ENCODE measurements at regions not wholly inside any gene's neighbourhood (a gene's known extent, or its start where the extent isn't known, plus 50 kb on each side); places are given as distances from the start of the nearest gene placed in this dataset.

DNA sequence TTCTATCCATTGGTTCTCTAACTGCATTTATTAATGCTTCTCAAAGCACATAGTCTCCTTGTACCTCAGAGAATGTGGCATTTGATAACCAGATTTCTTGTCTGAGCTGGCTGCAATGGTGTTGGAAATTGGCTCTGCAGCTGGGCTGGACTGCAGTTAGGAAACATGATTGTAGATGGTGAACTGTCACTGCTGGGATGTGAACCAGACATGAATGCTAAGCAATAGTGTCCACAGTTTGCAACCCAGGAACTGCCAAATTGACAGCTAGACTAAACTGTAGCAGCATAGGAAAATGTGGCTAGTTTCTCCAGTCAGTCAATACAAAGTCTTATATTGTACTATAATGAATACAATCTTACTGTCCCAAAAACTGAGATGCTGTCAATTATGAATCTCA is 656.6 kb upstream of the GOLIM4 start:
- no peak overlapping the region for H2AFZ ChIP-seq
- no peak overlapping the region for H3K27ac ChIP-seq
- H3K4me1 ChIP-seq (ENCODE audit: insufficient read depth): no peaks in the 10 kb centered on the region
- no peak for DNase-seq (ENCODE audit: low spot score)
- H3K4me2 ChIP-seq: no peak overlapping the region
- H3K27me3 ChIP-seq: no peaks in the 10 kb centered on the region
- no peaks in the 10 kb centered on the region for H4K20me1 ChIP-seq (ENCODE audit: insufficient read depth, poor library complexity, severe bottlenecking)
- no peaks in the 10 kb centered on the region for H3K9me3 ChIP-seq (ENCODE audit: low read depth)
- H3K36me3 ChIP-seq (replicated peaks; ENCODE audit: insufficient read depth, low read depth): no peaks in the 10 kb centered on the region
- H3K4me3 ChIP-seq: no peak overlapping the region
- TF ChIP-seq EZH2phosphoT487 (IDR thresholded peaks at IDR 0.05; ENCODE audit: low read depth, severe bottlenecking, unreplicated experiment) (no peak), EZH2 (IDR thresholded peaks at IDR 0.05; ENCODE audit: borderline replicate concordance) (no peak)
- TF ChIP-seq, protein P1, sequence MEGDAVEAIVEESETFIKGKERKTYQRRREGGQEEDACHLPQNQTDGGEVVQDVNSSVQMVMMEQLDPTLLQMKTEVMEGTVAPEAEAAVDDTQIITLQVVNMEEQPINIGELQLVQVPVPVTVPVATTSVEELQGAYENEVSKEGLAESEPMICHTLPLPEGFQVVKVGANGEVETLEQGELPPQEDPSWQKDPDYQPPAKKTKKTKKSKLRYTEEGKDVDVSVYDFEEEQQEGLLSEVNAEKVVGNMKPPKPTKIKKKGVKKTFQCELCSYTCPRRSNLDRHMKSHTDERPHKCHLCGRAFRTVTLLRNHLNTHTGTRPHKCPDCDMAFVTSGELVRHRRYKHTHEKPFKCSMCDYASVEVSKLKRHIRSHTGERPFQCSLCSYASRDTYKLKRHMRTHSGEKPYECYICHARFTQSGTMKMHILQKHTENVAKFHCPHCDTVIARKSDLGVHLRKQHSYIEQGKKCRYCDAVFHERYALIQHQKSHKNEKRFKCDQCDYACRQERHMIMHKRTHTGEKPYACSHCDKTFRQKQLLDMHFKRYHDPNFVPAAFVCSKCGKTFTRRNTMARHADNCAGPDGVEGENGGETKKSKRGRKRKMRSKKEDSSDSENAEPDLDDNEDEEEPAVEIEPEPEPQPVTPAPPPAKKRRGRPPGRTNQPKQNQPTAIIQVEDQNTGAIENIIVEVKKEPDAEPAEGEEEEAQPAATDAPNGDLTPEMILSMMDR (IDR thresholded peaks at IDR 0.05; ENCODE audit: poor library complexity): no peak
- no peaks in the 10 kb centered on the region for H3K79me2 ChIP-seq
- no peaks in the 10 kb centered on the region for H3K9me2 ChIP-seq (replicated peaks; ENCODE audit: insufficient read depth)

DNA sequence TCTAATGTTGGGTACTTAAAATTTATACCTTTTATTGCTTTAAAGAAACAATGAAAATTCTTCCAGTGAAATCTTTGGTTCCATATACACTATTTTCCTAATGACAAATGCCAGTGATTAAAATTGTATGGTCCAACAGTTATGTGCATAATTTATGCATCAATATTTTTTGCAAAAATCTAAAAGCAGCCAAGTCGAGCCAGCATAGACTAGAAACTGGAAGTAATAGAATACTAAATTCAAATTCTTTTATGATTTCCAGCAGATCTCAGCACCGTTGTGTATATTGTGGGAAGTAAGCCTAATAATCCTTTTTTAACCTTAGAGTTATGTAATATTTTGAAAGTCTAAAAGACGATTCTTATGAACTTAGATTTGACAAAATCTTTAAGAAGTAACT is 652.0 kb upstream of the GOLIM4 start:
- TF ChIP-seq, protein P1 (IDR thresholded peaks at IDR 0.05; ENCODE audit: poor library complexity): no peak
- TF ChIP-seq EZH2phosphoT487 (IDR thresholded peaks at IDR 0.05; ENCODE audit: low read depth, severe bottlenecking, unreplicated experiment) (no peak), EZH2 (IDR thresholded peaks at IDR 0.05; ENCODE audit: borderline replicate concordance) (no peak)
- 91% methylated on average over 3 of the region's 3 CpGs for WGBS (ENCODE audit: low lambda C conversion rate, missing lambda C conversion rate)
- Histone ChIP-seq H4K20me1 (ENCODE audit: insufficient read depth, poor library complexity, severe bottlenecking) (no peaks in the 10 kb centered on the region), H3K9me2 (replicated peaks; ENCODE audit: insufficient read depth) (no peaks in the 10 kb centered on the region), H3K36me3 (replicated peaks; ENCODE audit: insufficient read depth, low read depth) (no peaks in the 10 kb centered on the region), H3K4me1 (ENCODE audit: insufficient read depth) (no peaks in the 10 kb centered on the region), H2AFZ (no peak overlapping the region), H3K27me3 (no peaks in the 10 kb centered on the region), H3K4me2 (no peak overlapping the region), H3K79me2 (no peaks in the 10 kb centered on the region), H3K27ac (no peak overlapping the region), H3K9me3 (ENCODE audit: low read depth) (no peaks in the 10 kb centered on the region), H3K4me3 (no peak overlapping the region)
- no peak for DNase-seq (ENCODE audit: low spot score)

DNA sequence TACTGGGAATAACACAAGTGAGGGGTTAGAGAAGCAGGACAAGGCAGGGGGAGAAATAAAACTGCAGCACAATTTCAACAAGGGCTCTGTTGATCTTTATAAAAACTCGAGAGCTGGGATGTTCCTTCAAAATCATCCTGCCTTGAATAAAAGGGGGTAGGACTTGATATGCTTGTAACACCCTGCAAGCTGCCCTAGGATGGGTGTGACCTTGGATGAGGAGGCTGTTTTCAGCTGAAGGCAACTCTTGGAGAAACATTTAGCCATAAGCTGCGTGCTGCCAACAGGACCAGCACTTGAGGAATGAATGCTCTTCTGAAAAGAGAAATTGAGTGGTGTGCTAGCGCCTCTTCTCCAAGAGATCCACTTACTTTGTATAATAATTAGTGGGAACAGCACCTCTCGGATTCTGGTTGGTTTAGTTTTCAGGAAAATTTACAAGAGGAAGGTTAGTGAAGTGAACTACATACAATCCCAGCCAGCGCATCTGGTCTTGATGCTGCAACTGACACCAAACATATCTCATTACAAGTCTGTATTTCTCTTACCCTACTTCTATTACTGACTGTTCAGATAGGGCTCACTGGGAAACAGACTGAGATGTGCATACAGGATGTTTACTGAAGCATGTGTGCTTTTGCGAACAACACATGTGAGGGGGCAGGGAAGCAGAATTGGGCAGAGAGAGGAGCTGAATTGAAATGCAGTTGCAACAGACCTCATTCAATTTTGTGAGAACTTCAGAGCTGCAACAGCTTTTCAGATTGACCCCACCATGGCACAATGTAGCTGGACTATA is 643.0 kb upstream of the GOLIM4 start:
- no peak overlapping the region for H3K4me2 ChIP-seq

More for the DNA sequence above, 643.0 kb upstream of the GOLIM4 start:
- H3K9me2 ChIP-seq (replicated peaks; ENCODE audit: insufficient read depth): no peaks in the 10 kb centered on the region
- H3K79me2 ChIP-seq: no peaks in the 10 kb centered on the region
- WGBS (ENCODE audit: low lambda C conversion rate, missing lambda C conversion rate): 86% methylated on average over 6 of the region's 6 CpGs
- TF ChIP-seq EZH2 (IDR thresholded peaks at IDR 0.05; ENCODE audit: borderline replicate concordance): no peak
- TF ChIP-seq, protein P1 (IDR thresholded peaks at IDR 0.05; ENCODE audit: poor library complexity): no peak
- TF ChIP-seq EZH2phosphoT487 (IDR thresholded peaks at IDR 0.05; ENCODE audit: low read depth, severe bottlenecking, unreplicated experiment): no peak
- no peaks in the 10 kb centered on the region for H3K36me3 ChIP-seq (replicated peaks; ENCODE audit: insufficient read depth, low read depth)
- no peaks in the 10 kb centered on the region for H4K20me1 ChIP-seq (ENCODE audit: insufficient read depth, poor library complexity, severe bottlenecking)
- no peak for DNase-seq (ENCODE audit: low spot score)
- no peaks in the 10 kb centered on the region for H3K4me1 ChIP-seq (ENCODE audit: insufficient read depth)
- no peak overlapping the region for H2AFZ ChIP-seq
- H3K4me3 ChIP-seq: no peak overlapping the region
- H3K27ac ChIP-seq: no peak overlapping the region
- H3K9me3 ChIP-seq (ENCODE audit: low read depth): no peaks in the 10 kb centered on the region
- H3K27me3 ChIP-seq: no peaks in the 10 kb centered on the region
